ENCODE measurements at regions not wholly inside any gene's neighbourhood (a gene's known extent, or its start where the extent isn't known, plus 50 kb on each side); places are given as distances from the start of the nearest gene placed in this dataset.

GRCh38 chr1:30360281-30360680 is 363.1 kb downstream of the MATN1 start:
- TF ChIP-seq CTCF (IDR thresholded peaks at IDR 0.05; ENCODE audit: unreplicated experiment in 3 of 3) = no peak
- no peak overlapping the region for H3K27ac Mint-ChIP-seq
- H3K27me3 Mint-ChIP-seq (ENCODE audit: low read depth) = peaks cover 19% of the 10 kb centered on the region
- no peaks in the 10 kb centered on the region for H3K4me1 Mint-ChIP-seq
- no peak overlapping the region for H3K4me3 Mint-ChIP-seq
- H3K36me3 Mint-ChIP-seq (ENCODE audit: low read depth) = no peaks in the 10 kb centered on the region
- H3K9me3 Mint-ChIP-seq = no peaks in the 10 kb centered on the region

GRCh38 chr1:30359539-30360220 is 363.7 kb downstream of the MATN1 start:
- Mint-ChIP-seq H3K4me1 (no peaks in the 10 kb centered on the region), H3K27me3 (ENCODE audit: low read depth) (peaks cover 19% of the 10 kb centered on the region), H3K27ac (peak overlapping the region in 2 of 3 experiments; percentile 22 to 26), H3K4me3 (no peak overlapping the region), H3K36me3 (ENCODE audit: low read depth) (no peaks in the 10 kb centered on the region), H3K9me3 (no peaks in the 10 kb centered on the region)
- no peak for TF ChIP-seq CTCF (IDR thresholded peaks at IDR 0.05; ENCODE audit: unreplicated experiment in 3 of 3)

- H3K27ac Mint-ChIP-seq = no peak overlapping the region
- H3K9me3 Mint-ChIP-seq = no peaks in the 10 kb centered on the region
- H3K36me3 Mint-ChIP-seq (ENCODE audit: low read depth) = no peaks in the 10 kb centered on the region
- peaks cover 20% of the 10 kb centered on the region for H3K27me3 Mint-ChIP-seq (ENCODE audit: low read depth)
- H3K4me3 Mint-ChIP-seq = no peak overlapping the region
- TF ChIP-seq CTCF (IDR thresholded peaks at IDR 0.05; ENCODE audit: unreplicated experiment in 3 of 3) = no peak
- no peaks in the 10 kb centered on the region for H3K4me1 Mint-ChIP-seq
Observed at GRCh38 chr1:30358500-30358899, 364.9 kb downstream of the MATN1 start.

- Mint-ChIP-seq H3K4me3 (no peak overlapping the region), H3K9me3 (no peaks in the 10 kb centered on the region), H3K27me3 (ENCODE audit: low read depth) (peaks cover 22% of the 10 kb centered on the region), H3K36me3 (ENCODE audit: low read depth) (no peaks in the 10 kb centered on the region), H3K27ac (no peak overlapping the region), H3K4me1 (no peaks in the 10 kb centered on the region)
- TF ChIP-seq CTCF (IDR thresholded peaks at IDR 0.05; ENCODE audit: unreplicated experiment in 3 of 3) = no peak
Observed at GRCh38 chr1:30356839-30357238, 366.5 kb downstream of the MATN1 start.

GRCh38 chr1:30354410-30354809 is 369.0 kb downstream of the MATN1 start:
- no peaks in the 10 kb centered on the region for H3K4me1 Mint-ChIP-seq
- H3K4me3 Mint-ChIP-seq = no peak overlapping the region
- H3K27ac Mint-ChIP-seq = no peak overlapping the region
- no peak for TF ChIP-seq CTCF (IDR thresholded peaks at IDR 0.05; ENCODE audit: unreplicated experiment in 3 of 3)
- peaks cover 25% of the 10 kb centered on the region for H3K27me3 Mint-ChIP-seq (ENCODE audit: low read depth)
- H3K9me3 Mint-ChIP-seq = peaks cover under 1% of the 10 kb centered on the region
- H3K36me3 Mint-ChIP-seq (ENCODE audit: low read depth) = no peaks in the 10 kb centered on the region

GRCh38 chr1:30353637-30354036 is 369.7 kb downstream of the MATN1 start:
- H3K4me1 Mint-ChIP-seq = no peaks in the 10 kb centered on the region
- H3K36me3 Mint-ChIP-seq (ENCODE audit: low read depth) = peaks cover 4% of the 10 kb centered on the region
- H3K27me3 Mint-ChIP-seq (ENCODE audit: low read depth) = peaks cover 27% of the 10 kb centered on the region
- no peak overlapping the region for H3K4me3 Mint-ChIP-seq
- TF ChIP-seq CTCF (IDR thresholded peaks at IDR 0.05; ENCODE audit: unreplicated experiment in 3 of 3) = peak; percentile 44 to 60 (median 57)
- H3K9me3 Mint-ChIP-seq = peaks cover 8% of the 10 kb centered on the region
- H3K27ac Mint-ChIP-seq = no peak overlapping the region
